ENCODE measurements at regions not wholly inside any gene's neighbourhood (a gene's known extent, or its start where the extent isn't known, plus 50 kb on each side); places are given as distances from the start of the nearest gene placed in this dataset.

- no peak for TF ChIP-seq CTCF (conservative IDR thresholded peaks at IDR 0.05; ENCODE audit: low read depth, low read length)
- no peak for TF ChIP-seq NFE2L2 (IDR thresholded peaks at IDR 0.05; ENCODE audit: low read depth, low read length)
- TF ChIP-seq POLR2A (IDR thresholded peaks at IDR 0.05; ENCODE audit: low read depth, low read length), result no peak
- no peak for TF ChIP-seq RFX5 (IDR thresholded peaks at IDR 0.05; ENCODE audit: low read depth, low read length)
- no peak for TF ChIP-seq FOS (IDR thresholded peaks at IDR 0.05; ENCODE audit: low read depth, low read length)
- TF ChIP-seq CHD1 (IDR thresholded peaks at IDR 0.05; ENCODE audit: low read depth, low read length), result no peak
- no peak for TF ChIP-seq RAD21 (IDR thresholded peaks at IDR 0.05; ENCODE audit: low read length)
- TF ChIP-seq MXI1 (IDR thresholded peaks at IDR 0.05; ENCODE audit: borderline replicate concordance, low read depth, low read length), result no peak
- TF ChIP-seq ELK1 (IDR thresholded peaks at IDR 0.05; ENCODE audit: borderline replicate concordance, low read depth, low read length), result no peak
- TF ChIP-seq RCOR1 (IDR thresholded peaks at IDR 0.05; ENCODE audit: insufficient replicate concordance, low read length), result no peak
- no peak for TF ChIP-seq USF2 (IDR thresholded peaks at IDR 0.05; ENCODE audit: low read depth, low read length)
- TF ChIP-seq MAFK (IDR thresholded peaks at IDR 0.05; ENCODE audit: low read depth, low read length), result no peak
Measured at GRCh38 chr5:97575322-97575721, 392.3 kb upstream of the RIOK2 start.
